KG1 (cell line): ENCODE measurements at regions not wholly inside any gene's neighbourhood (a gene's known extent, or its start where the extent isn't known, plus 50 kb on each side); places are given as distances from the start of the nearest gene placed in this dataset.
"Not testable (repeated sequence)": the region's sequence is repeated elsewhere in the genome, so short reads cannot be mapped to it uniquely, and the experiment has no call there.

Experiments used
- DNase-seq: peaks from one replicate; lab custom pipeline; 2025; lab: John Stamatoyannopoulos, UW

DNA sequence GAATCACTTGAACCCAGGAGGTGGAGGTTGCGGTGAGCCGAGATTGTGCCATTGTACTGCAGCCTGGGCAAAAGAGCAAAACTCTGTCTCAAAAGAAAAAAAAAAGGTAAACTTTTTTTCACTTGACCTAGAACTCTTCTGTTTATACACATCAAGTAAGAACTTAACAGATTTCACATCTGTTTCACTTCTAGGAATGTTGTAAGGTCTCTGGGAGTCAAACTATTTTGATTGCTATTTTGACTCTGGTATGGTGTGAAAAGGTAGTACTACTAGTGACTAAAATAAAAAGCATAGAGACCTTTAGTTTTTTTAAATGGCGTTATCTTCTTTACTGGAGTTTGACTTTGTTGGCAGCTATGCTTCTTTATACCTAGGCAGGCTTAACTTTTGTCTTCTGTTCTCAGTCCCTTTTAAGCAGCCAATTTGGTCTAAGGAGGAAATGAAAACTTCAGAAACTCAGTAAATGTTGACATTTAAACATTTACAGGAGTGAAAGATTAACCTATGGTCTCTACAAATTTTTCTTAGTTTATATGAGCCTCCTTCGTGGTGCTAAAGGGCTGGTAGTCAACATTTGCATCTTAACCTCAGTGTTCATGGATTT is 84.7 kb downstream of the METTL2B start:
- DNase-seq = not testable (repeated sequence)

DNA sequence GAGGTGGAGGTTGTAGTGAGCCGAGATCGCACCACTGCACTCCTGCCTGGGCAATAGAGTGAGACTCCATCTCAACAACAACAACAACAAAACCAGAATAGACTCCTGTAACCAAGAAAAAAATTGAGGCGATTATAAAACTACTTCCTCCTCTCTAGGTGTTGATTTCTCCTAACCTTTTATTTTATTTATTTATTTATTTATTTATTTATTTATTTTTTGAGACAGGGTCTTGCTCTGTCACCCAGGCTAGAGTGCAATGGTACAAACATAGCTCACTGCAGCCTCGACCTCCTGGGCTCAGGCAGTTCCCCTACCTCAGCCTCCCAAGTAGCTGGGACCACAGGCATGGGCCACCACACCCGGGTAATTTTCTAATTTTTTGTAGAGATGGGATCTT is 86.2 kb downstream of the METTL2B start:
- not testable (repeated sequence) for DNase-seq

DNA sequence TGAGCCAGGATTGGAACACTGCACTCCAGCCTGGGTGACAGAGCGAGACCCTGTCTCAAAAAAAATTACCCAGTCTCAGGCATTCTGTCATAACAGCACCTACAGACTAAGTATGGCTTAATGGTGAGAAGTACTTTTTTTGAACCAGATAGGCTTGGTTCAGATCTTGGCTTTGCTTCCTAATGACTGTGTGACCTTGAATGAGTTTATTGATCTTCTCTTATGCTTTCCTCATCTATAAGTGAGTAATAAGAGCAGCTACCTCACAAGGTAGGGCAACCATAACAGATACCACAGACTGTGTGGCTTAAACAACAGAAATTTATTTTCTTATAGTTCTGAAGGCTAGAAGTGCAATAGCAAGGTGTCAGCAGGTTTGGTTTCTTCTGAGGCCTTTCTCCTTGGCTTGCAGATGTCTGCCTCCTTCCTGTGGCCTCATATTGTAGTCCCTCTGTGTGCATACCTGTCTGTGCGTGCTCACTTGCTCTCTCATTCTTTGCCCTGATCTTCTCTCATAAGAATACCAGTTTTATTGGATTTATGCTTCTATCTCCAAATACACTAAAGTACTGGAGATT is 87.7 kb downstream of the METTL2B start:
- DNase-seq = not testable (repeated sequence)

DNA sequence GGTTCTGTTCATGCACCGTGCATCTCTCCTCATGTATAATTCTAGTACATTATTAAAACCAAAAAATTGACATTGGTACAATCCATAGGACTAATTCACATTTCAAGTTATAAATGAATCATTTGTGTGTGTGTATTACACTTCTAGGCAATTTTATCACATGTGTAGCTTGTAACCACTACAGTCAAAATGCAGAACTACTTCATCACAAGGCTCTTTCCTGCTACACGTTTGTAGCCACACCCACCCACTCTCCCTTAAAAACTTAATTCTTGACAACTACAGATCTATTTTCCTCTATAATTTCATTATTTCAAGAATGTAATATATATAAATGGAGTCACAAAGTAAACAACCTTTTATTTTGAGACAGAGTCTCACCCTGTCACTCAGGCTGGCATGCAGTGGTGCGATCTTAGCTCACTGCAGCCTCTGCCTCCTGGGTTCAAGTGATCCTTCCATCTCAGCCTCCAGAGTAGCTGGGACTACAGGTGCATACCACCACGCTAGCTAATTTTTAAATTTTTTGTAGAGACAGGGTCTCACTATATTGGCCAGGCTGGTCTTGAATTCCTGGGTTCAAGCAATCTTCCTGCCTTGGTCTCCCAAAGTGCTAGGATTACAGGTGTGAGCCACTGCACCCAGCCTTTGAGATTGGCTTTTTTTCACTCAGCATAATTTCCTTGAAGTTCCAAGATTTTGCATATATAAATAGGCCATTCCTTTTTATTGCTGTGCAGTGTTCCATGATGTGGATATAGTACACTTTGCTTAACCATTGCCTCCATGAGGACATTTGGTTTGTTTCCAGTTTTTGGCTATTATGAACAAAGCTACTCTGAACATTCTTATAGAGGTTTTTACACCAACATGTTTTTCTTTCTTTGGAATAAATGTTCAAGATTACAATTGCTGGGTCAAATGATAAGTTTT is 88.7 kb downstream of the METTL2B start:
- DNase-seq = not testable (repeated sequence)

- not testable (repeated sequence) for DNase-seq
Measured at GRCh38 chr7:128575277-128575676, 96.8 kb upstream of the GARIN1A start.

DNA sequence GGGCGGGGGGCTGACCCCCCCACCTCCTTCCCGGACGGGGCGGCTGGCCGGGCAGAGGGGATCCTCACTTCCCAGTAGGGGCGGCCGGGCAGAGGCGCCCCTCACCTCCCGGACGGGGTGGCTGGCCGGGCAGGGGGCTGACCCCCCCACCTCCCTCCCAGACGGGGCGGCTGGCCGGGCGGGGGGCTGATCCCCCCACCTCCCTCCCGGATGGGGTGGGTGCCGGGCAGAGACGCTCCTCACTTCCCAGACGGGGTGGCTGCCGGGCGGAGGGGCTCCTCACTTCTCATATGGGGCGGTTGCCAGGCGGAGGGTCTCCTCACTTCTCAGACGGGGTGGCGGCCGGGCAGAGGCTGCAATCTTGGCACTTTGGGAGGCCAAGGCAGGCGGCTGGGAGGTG is 95.1 kb upstream of the GARIN1A start:
- DNase-seq = not testable (repeated sequence)

GRCh38 chr7:128579843-128580242 is 92.2 kb upstream of the GARIN1A start:
- DNase-seq = not testable (repeated sequence)

DNA sequence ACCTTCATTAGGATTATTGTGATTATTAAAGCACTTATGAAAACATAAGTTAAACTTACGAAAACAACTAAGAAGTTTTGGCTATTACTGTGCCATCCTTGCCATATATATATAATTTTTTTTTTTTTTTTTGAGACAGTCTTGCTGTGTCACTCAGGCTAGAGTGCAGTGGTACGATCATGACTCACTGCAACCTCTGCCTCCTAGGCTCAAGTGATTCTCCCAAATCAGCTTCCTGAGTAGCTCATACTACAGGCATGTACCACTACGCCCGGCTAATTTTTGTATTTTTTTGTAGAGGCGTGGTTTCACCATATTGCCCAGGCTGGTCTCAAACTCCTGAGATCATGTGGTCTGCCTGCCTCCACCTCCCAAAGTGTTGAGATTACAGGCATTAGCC is 91.0 kb upstream of the GARIN1A start:
- not testable (repeated sequence) for DNase-seq

DNA sequence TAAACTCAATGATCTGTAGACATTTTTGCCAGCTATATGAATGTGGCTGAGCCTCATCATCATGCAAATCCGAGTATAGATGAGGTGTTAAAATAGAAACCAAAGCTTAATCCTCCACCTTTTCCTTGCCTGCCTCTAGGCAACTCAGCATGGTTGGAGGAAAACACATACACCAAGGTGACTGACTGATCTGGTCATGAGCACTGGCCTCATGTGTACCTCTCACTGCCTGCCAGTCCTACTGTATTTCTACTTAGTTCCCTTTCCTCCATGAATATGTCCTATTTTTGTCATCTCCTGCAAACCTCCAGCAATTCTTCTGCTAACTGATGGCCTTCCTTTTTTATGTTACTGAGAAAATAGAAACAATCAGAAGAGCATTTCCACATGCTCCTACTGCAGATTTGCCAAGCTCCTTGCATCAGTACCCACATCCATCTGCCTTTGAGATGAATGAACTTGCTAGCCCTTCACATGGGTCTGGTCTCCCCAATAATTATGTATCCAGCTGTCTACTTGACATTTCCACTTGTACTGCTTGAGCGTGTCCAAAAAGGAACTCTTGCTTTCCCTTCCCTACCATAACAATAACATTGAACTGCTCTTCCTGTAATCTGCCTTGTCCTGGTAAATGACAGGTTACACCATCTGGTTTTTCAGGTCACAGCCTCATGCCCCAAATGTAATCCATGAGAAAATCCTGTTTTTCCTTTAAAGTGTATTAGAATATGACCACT is 90.1 kb upstream of the GARIN1A start:
- DNase-seq = not testable (repeated sequence)

DNA sequence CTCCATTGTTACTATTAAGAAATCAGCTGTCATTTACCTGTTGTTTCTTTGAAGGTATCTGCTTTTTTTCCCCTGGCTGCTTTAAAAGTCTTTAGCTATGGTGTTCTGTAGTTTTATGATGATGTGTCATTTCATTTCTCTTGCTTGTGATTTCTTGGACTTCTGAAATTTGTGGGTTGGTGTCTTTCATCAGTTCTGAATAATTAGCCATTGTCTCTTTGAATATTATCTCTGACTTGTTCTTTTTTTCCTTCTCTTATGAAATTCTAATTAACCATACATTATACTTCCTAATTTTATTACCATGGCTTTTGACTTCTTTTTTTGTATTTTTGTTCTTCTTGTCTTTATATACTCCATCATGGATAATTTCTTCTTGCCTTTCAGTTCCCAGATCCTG is 85.4 kb upstream of the GARIN1A start:
- not testable (repeated sequence) for DNase-seq

- DNase-seq = no peak
Measured at GRCh38 chr7:128591705-128592104, 80.4 kb upstream of the GARIN1A start.

DNA sequence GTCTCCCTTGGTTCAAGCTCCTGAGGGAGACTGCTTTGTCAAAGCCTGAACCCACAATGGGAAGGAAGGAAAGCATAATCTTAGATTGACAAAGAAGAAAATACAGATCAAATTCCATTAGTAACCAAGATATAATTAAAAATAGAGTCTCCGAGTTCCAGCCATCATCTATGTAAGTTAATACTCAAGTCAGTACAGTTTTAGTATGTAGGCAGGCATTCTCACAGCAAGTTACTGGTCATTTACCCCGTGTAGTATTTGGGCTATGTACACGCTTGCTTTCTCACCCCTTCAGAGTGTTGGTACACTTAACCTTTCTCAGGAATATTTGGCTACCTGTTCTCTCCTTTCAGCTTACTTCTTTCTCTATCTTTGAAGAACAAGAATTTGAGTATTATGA is 79.9 kb upstream of the GARIN1A start:
- DNase-seq = not testable (repeated sequence)

- DNase-seq = not testable (repeated sequence)
Measured at GRCh38 chr7:128594061-128594460, 78.0 kb upstream of the GARIN1A start.

- not testable (repeated sequence) for DNase-seq
Measured at GRCh38 chr7:128596336-128597128, 75.6 kb upstream of the GARIN1A start.

GRCh38 chr7:128598946-128599345 is 73.1 kb upstream of the GARIN1A start:
- not testable (repeated sequence) for DNase-seq

- DNase-seq = peak; percentile 7
Measured at GRCh38 chr7:128608678-128609421, 63.2 kb upstream of the GARIN1A start.

- DNase-seq = not testable (repeated sequence)
Measured at GRCh38 chr7:128613366-128613765, 58.7 kb upstream of the GARIN1A start.

GRCh38 chr7:128614812-128615211 is 57.3 kb upstream of the GARIN1A start:
- not testable (repeated sequence) for DNase-seq

GRCh38 chr7:128616799-128617198 is 55.3 kb upstream of the GARIN1A start:
- DNase-seq = not testable (repeated sequence)
